ENCODE measurements at regions not wholly inside any gene's neighbourhood (a gene's known extent, or its start where the extent isn't known, plus 50 kb on each side); places are given as distances from the start of the nearest gene placed in this dataset.
"Not testable (repeated sequence)": the region's sequence is repeated elsewhere in the genome, so short reads cannot be mapped to it uniquely, and the experiment has no call there.

- not testable (repeated sequence) for H3K4me1 ChIP-seq (ENCODE audit: control insufficient read depth, insufficient read depth, low read length, poor library complexity, severe bottlenecking); H3K9me3 ChIP-seq (ENCODE audit: control insufficient read depth, low read length); H3K4me3 ChIP-seq (ENCODE audit: insufficient read depth, low read depth, low read length, poor library complexity, severe bottlenecking); H3K36me3 ChIP-seq (ENCODE audit: control insufficient read depth, insufficient read depth, low read length); H3K27ac ChIP-seq (ENCODE audit: insufficient read depth, low read length, poor library complexity, severe bottlenecking); DNase-seq; H3K27me3 ChIP-seq (replicated peaks; ENCODE audit: control insufficient read depth, insufficient read depth, low read length, poor library complexity, severe bottlenecking)
Observed at GRCh38 chr7:76926416-76926815, 105.7 kb downstream of the SPDYE17 start.

- not testable (repeated sequence) for DNase-seq; H3K4me1 ChIP-seq (ENCODE audit: control insufficient read depth, insufficient read depth, low read length, poor library complexity, severe bottlenecking); H3K27me3 ChIP-seq (replicated peaks; ENCODE audit: control insufficient read depth, insufficient read depth, low read length, poor library complexity, severe bottlenecking); H3K9me3 ChIP-seq (ENCODE audit: control insufficient read depth, low read length); H3K27ac ChIP-seq (ENCODE audit: insufficient read depth, low read length, poor library complexity, severe bottlenecking); H3K36me3 ChIP-seq (ENCODE audit: control insufficient read depth, insufficient read depth, low read length); H3K4me3 ChIP-seq (ENCODE audit: insufficient read depth, low read depth, low read length, poor library complexity, severe bottlenecking)
Observed at GRCh38 chr7:76924756-76925155, 107.4 kb downstream of the SPDYE17 start.

- not testable (repeated sequence) for H3K4me3 ChIP-seq (ENCODE audit: insufficient read depth, low read depth, low read length, poor library complexity, severe bottlenecking); DNase-seq; H3K27ac ChIP-seq (ENCODE audit: insufficient read depth, low read length, poor library complexity, severe bottlenecking); H3K4me1 ChIP-seq (ENCODE audit: control insufficient read depth, insufficient read depth, low read length, poor library complexity, severe bottlenecking); H3K36me3 ChIP-seq (ENCODE audit: control insufficient read depth, insufficient read depth, low read length); H3K9me3 ChIP-seq (ENCODE audit: control insufficient read depth, low read length); H3K27me3 ChIP-seq (replicated peaks; ENCODE audit: control insufficient read depth, insufficient read depth, low read length, poor library complexity, severe bottlenecking)
Observed at GRCh38 chr7:76918619-76919018, 113.5 kb downstream of the SPDYE17 start.

GRCh38 chr7:76914361-76914760 is 117.8 kb downstream of the SPDYE17 start:
- not testable (repeated sequence) for H3K27me3 ChIP-seq (replicated peaks; ENCODE audit: control insufficient read depth, insufficient read depth, low read length, poor library complexity, severe bottlenecking); H3K4me3 ChIP-seq (ENCODE audit: insufficient read depth, low read depth, low read length, poor library complexity, severe bottlenecking); H3K36me3 ChIP-seq (ENCODE audit: control insufficient read depth, insufficient read depth, low read length); H3K4me1 ChIP-seq (ENCODE audit: control insufficient read depth, insufficient read depth, low read length, poor library complexity, severe bottlenecking); DNase-seq; H3K9me3 ChIP-seq (ENCODE audit: control insufficient read depth, low read length); H3K27ac ChIP-seq (ENCODE audit: insufficient read depth, low read length, poor library complexity, severe bottlenecking)

GRCh38 chr7:76912011-76912814 is 119.9 kb downstream of the SPDYE17 start:
- not testable (repeated sequence) for H3K4me3 ChIP-seq (ENCODE audit: insufficient read depth, low read depth, low read length, poor library complexity, severe bottlenecking); H3K9me3 ChIP-seq (ENCODE audit: control insufficient read depth, low read length); H3K27ac ChIP-seq (ENCODE audit: insufficient read depth, low read length, poor library complexity, severe bottlenecking); H3K36me3 ChIP-seq (ENCODE audit: control insufficient read depth, insufficient read depth, low read length); H3K27me3 ChIP-seq (replicated peaks; ENCODE audit: control insufficient read depth, insufficient read depth, low read length, poor library complexity, severe bottlenecking); DNase-seq; H3K4me1 ChIP-seq (ENCODE audit: control insufficient read depth, insufficient read depth, low read length, poor library complexity, severe bottlenecking)

GRCh38 chr7:76904688-76905087 is 127.5 kb downstream of the SPDYE17 start:
- H3K36me3 ChIP-seq (ENCODE audit: control insufficient read depth, insufficient read depth, low read length); H3K4me1 ChIP-seq (ENCODE audit: control insufficient read depth, insufficient read depth, low read length, poor library complexity, severe bottlenecking); H3K9me3 ChIP-seq (ENCODE audit: control insufficient read depth, low read length); H3K27ac ChIP-seq (ENCODE audit: insufficient read depth, low read length, poor library complexity, severe bottlenecking); H3K27me3 ChIP-seq (replicated peaks; ENCODE audit: control insufficient read depth, insufficient read depth, low read length, poor library complexity, severe bottlenecking); DNase-seq; H3K4me3 ChIP-seq (ENCODE audit: insufficient read depth, low read depth, low read length, poor library complexity, severe bottlenecking): not testable (repeated sequence)

- not testable (repeated sequence) for DNase-seq; H3K27me3 ChIP-seq (replicated peaks; ENCODE audit: control insufficient read depth, insufficient read depth, low read length, poor library complexity, severe bottlenecking); H3K4me3 ChIP-seq (ENCODE audit: insufficient read depth, low read depth, low read length, poor library complexity, severe bottlenecking); H3K9me3 ChIP-seq (ENCODE audit: control insufficient read depth, low read length); H3K4me1 ChIP-seq (ENCODE audit: control insufficient read depth, insufficient read depth, low read length, poor library complexity, severe bottlenecking); H3K27ac ChIP-seq (ENCODE audit: insufficient read depth, low read length, poor library complexity, severe bottlenecking); H3K36me3 ChIP-seq (ENCODE audit: control insufficient read depth, insufficient read depth, low read length)
Observed at GRCh38 chr7:76901944-76902710, 130.0 kb downstream of the SPDYE17 start.

- not testable (repeated sequence) for H3K27ac ChIP-seq (ENCODE audit: insufficient read depth, low read length, poor library complexity, severe bottlenecking); H3K27me3 ChIP-seq (replicated peaks; ENCODE audit: control insufficient read depth, insufficient read depth, low read length, poor library complexity, severe bottlenecking); H3K9me3 ChIP-seq (ENCODE audit: control insufficient read depth, low read length); DNase-seq; H3K36me3 ChIP-seq (ENCODE audit: control insufficient read depth, insufficient read depth, low read length); H3K4me1 ChIP-seq (ENCODE audit: control insufficient read depth, insufficient read depth, low read length, poor library complexity, severe bottlenecking); H3K4me3 ChIP-seq (ENCODE audit: insufficient read depth, low read depth, low read length, poor library complexity, severe bottlenecking)
Observed at GRCh38 chr7:76898807-76899206, 133.4 kb downstream of the SPDYE17 start.

- H3K27ac ChIP-seq (ENCODE audit: insufficient read depth, low read length, poor library complexity, severe bottlenecking); H3K9me3 ChIP-seq (ENCODE audit: control insufficient read depth, low read length); H3K4me1 ChIP-seq (ENCODE audit: control insufficient read depth, insufficient read depth, low read length, poor library complexity, severe bottlenecking); H3K4me3 ChIP-seq (ENCODE audit: insufficient read depth, low read depth, low read length, poor library complexity, severe bottlenecking); H3K27me3 ChIP-seq (replicated peaks; ENCODE audit: control insufficient read depth, insufficient read depth, low read length, poor library complexity, severe bottlenecking); H3K36me3 ChIP-seq (ENCODE audit: control insufficient read depth, insufficient read depth, low read length); DNase-seq: not testable (repeated sequence)
Observed at GRCh38 chr7:76897007-76897406, 135.2 kb downstream of the SPDYE17 start.

GRCh38 chr7:76895696-76896095 is 136.5 kb downstream of the SPDYE17 start:
- not testable (repeated sequence) for H3K36me3 ChIP-seq (ENCODE audit: control insufficient read depth, insufficient read depth, low read length); H3K4me3 ChIP-seq (ENCODE audit: insufficient read depth, low read depth, low read length, poor library complexity, severe bottlenecking); H3K27me3 ChIP-seq (replicated peaks; ENCODE audit: control insufficient read depth, insufficient read depth, low read length, poor library complexity, severe bottlenecking); H3K9me3 ChIP-seq (ENCODE audit: control insufficient read depth, low read length); H3K4me1 ChIP-seq (ENCODE audit: control insufficient read depth, insufficient read depth, low read length, poor library complexity, severe bottlenecking); DNase-seq; H3K27ac ChIP-seq (ENCODE audit: insufficient read depth, low read length, poor library complexity, severe bottlenecking)

All from effector memory CD4-positive, alpha-beta T cell (primary cell).